ENCODE measurements at regions not wholly inside any gene's neighbourhood (a gene's known extent, or its start where the extent isn't known, plus 50 kb on each side); places are given as distances from the start of the nearest gene placed in this dataset.

DNA sequence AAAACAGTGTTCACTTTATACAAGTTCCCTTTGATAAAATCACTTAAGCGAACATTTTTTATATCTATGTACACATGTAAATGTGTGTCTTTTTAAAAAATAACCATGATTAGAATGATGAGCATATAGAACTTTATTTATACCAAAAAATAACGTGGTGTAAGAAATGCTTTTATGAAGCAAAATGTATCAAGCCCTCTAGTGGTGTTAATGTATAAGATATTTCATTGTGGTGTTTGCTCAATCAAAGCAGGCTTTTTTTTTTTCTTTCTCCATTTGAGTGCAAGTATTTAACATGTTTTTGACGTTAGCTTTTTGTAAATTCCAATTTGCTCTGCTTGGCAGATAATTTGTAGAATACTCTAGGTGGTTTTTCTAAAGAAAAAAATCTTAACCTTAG lies 2092.4 kb upstream of the TENM3 start:
- peak; percentile 47 for DNase-seq (ENCODE audit: low spot score)

DNA sequence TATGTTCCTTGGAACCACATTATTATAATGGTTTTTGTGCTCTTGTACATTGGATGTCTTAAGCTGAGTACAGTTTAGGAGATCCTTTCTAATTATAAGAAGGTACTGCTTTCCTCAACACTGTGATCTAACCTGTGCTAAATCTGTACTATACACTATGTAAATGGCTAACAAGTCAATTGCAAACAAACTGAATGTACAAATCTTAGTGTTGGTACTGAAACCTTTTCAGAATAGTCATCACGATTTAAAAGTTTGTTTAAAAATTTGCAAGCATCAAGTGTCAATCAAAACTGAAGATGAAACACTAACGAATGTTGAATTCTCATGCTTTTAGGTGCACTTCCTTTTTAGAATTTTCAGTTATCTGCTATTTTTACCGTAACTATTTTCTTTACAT lies 2090.4 kb upstream of the TENM3 start:
- no peak for DNase-seq (ENCODE audit: low spot score)

GRCh38 chr4:180153587-180153986 lies 2089.6 kb upstream of the TENM3 start:
- no peak for DNase-seq (ENCODE audit: low spot score)

DNA sequence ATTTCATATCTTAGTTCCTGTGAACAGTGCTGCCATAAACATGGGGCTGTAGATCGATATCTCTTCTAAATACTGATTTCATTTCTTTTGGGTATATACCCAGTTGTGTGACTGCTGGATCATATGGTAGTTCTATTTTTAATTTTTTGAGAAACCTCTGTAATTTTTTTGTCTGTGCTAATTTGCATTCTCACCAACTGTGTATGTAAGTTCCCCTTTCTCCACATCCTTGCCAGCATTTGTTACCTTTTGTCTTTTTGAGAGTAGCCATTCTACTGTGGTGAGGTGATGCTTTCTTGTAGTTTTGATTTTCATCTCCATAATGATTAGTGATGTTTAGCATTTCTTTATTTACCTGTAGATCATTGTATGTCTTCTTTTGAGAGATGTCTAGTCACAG lies 2086.5 kb upstream of the TENM3 start:
- DNase-seq (ENCODE audit: low spot score): no peak

- no peak for DNase-seq (ENCODE audit: low spot score)
These were observed 2082.8 kb upstream of the TENM3 start for GRCh38 chr4:180160195-180160983.

DNA sequence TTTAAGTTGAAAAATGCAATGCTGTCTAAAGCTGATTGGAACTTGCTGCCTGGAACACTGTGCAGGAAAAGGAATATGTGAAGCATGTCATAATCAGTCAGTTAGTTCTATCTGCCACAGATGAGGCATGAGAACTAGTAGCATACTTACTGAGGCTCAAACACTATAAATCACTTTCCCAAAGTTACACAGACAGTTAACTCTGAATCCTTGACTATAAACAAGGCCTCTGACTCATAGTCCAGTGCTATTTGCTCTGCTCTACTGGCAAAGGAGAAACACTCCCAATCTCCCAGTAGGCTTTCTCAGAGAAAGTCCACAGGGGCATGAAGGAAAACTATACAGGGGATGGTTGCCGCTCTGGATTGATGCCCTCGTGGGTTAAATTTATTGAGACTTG lies 2078.4 kb upstream of the TENM3 start:
- DNase-seq (ENCODE audit: low spot score): peak; percentile 22

- no peak for DNase-seq (ENCODE audit: low spot score)
These were observed 2073.8 kb upstream of the TENM3 start for GRCh38 chr4:180169394-180169793.

DNA sequence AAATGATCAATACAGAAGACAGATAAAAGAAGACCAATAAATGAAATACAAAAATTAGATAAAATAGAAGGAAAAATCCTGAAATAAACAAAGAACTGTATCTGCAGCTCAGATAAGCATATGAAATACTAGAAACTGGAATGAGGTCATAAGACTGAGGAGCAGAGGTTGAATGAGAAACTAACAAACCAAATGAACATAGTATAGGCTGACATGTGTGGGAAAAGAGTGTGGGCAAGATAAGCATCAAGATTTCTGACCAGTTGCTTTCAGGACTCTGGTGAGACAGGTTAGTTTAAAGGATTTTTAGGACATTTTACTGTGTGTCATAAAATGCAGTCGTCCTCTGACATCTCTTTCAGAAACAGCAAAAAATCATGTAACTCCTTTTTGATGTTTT lies 2073.2 kb upstream of the TENM3 start:
- DNase-seq (ENCODE audit: low spot score): no peak

DNA sequence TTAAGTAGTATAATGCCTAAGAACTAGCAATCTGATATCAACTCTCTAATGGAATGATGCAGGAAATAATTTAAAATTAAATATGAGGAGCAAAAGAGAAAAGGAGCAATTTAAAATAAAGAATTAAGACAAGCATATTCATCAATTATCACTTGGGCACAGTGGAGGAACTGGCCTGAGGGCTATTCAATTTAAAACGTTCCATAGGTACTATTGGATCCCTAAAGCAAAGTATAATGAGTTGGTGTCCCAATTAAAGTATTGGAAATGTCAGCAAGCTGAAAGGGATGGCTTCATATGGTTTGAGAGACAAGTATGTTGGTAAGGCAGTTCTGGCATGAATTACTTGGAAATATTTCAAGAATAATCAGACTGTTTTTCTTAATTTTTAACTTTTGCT lies 2064.1 kb upstream of the TENM3 start:
- no peak for DNase-seq (ENCODE audit: low spot score)

DNA sequence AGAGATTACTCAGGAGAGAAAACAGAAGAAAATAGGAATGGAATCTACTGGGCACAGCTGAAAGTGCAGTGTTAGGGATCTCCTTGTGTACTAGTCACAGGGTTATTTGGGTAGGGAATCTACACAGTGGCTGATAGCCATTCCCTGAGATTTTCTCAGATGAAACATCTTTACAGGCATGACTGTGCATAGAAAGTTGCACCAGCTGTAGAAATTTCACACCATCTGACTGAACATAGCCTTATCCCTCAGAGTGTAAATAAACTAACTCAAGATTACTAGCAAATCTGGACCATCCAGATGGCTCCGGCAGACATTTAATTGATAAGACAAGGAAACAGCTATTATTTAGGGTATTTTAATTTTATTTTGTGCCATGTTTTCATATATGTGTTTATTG lies 2053.5 kb upstream of the TENM3 start:
- DNase-seq (ENCODE audit: low spot score): no peak

DNA sequence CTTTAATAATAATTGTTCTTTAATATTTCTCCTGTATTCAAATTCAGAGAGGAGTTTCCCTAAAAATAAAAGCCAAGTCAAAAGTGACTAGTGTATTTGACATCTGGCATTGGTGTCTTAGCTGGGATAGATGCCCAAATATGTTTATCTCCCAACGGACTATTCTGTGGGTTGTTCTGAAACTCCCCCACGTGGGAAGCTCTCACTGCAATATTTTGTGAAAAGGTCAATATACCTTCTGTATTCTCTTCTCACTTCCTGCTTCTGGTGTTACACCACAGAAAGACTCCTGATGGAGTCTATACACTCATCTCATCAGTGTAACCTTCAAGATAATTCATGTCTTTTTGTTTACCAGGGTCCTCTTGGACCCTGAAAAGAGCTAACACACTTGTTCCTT lies 2052.8 kb upstream of the TENM3 start:
- DNase-seq (ENCODE audit: low spot score): no peak

DNA sequence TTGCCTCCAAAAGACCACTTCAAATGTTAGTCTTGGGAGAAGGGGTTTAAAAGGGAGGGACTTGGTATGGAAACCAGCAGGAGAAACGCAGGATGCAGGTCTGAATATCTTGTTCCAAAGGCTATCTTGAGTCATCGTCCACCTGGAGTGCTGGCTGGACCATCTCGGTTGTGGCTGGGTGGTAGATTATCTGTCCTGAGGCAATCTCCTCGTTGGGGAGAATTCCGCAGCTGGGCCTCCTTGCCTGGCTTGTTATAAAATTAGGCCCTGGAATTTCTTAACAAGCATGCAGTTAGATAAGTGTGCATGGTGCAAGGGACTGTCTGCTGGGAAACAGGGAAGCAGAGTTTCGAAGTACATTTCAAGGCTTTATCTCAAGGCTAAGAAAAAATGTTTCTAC lies 2045.7 kb upstream of the TENM3 start:
- no peak for DNase-seq (ENCODE audit: low spot score)

- DNase-seq (ENCODE audit: low spot score): no peak
These were observed 2039.9 kb upstream of the TENM3 start for GRCh38 chr4:180203349-180203748.

DNA sequence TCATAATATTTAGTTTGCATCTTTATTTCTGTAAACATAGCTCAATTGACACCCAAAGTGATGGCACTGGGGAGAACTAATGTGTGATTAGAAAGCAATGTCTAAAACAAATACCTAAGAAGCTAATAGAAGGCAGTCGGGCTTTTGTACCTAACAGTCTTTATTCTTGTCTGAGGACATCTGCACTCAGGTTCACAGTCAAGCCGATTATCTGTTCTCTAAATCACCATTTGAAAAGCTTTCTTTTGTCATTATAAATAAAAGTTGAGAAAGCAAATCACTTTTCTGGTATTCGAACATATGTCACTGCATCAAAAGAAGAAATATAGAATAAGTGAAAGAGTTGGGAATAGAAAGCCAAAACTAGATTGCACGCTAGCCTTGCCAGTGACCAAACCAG lies 2037.9 kb upstream of the TENM3 start:
- DNase-seq (ENCODE audit: low spot score): no peak

- no peak for DNase-seq (ENCODE audit: low spot score)
These were observed 2035.3 kb upstream of the TENM3 start for GRCh38 chr4:180207921-180208320.

DNA sequence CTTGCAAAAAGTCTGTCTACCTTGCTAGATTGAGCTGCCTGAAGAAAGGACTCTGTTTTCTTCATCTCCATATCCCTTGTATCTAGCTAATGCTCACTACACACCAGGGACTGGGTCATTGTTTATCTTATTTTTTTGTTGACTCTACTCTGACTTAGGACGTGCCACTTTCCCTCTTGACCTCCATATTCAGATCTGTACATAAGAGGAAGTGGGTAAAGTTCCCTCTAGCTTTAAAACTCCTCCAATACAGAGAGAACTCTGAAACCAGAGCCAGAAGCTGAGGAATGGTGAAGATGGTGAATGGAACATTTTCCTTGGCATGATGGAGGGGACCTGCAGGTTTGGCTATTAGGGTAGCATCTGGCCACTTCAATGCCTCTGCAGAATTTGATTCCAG lies 2026.1 kb upstream of the TENM3 start:
- DNase-seq (ENCODE audit: low spot score): no peak

GRCh38 chr4:180219080-180219479 lies 2024.1 kb upstream of the TENM3 start:
- no peak for DNase-seq (ENCODE audit: low spot score)

GRCh38 chr4:180225977-180226376 lies 2017.2 kb upstream of the TENM3 start:
- no peak for DNase-seq (ENCODE audit: low spot score)

DNA sequence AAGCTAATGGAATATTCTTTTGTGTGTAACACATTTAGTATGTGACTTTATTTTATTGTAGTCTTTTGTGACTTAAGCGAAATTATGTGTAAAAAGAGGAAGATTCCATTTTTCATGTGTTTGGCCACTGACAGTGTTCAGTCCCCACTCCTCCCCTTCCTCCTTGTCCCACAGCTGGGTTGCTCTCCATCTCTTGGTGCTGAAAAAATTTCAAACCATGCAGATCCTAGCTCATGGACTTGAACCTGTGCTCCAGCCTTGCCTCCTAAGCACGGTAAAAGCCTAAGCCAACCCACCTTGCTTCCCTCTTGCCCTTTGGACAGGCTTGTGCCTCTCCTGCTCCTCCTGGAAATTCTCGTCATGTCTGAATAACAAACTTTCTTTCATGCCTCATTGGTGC lies 2008.5 kb upstream of the TENM3 start:
- DNase-seq (ENCODE audit: low spot score): no peak

GRCh38 chr4:180240670-180241069 lies 2002.5 kb upstream of the TENM3 start:
- no peak for DNase-seq (ENCODE audit: low spot score)

DNA sequence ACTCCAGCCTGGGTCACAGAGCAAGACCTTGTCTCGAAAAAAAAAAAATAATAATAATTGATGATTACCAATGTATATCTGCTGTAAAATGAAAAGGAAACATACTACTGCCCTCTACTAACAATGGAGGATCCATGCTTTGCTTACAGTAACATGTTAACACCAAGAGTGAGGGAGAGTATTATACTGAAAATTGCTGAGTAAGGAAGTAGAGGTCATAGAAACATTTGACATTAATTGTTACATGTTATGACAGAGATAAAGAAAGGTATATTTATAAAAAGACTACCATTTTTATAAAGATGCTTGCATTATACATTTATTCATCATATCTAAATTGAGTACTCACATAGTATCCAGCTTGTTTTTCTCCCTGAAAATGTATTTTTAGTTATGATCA lies 1989.8 kb upstream of the TENM3 start:
- DNase-seq (ENCODE audit: low spot score): no peak

DNA sequence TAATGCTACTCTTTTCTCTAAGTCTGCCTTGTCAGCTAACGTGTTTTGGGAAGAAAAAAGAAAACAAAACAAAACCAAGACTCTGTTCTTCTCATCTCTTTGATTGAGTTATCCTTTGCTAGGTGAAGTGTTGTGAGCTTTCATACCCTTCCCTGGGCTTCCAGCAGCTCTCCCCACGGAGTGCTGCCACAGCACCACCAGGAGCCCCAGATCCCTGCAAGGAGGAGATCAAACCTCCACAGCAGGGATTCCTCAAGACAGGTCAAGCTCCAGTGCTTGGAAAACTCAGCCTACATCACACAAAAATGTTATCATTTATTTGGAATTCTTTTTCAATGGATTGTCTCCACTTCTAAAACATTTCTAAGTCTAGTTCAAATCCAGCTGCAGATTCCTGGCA lies 1981.9 kb upstream of the TENM3 start:
- DNase-seq (ENCODE audit: low spot score): no peak

DNA sequence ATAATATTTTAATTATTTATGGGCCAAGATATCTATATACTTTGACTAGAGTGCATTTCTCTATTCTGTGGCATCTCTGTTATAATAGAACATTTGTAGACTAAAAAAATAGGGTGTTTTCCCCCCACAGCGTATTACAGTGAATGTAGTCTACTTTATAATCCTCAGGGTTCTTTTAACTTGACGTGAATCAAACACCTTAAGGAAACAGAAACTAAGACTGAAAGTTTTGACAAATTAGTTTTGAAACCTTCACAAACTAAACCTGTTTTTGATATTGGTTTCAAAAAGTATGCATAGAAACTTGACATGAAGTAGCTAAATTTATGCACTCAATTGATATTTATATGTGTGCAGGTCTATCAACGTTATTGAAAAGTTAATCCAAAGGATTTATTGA lies 1963.1 kb upstream of the TENM3 start:
- no peak for DNase-seq (ENCODE audit: low spot score)

GRCh38 chr4:180280726-180281297 lies 1962.4 kb upstream of the TENM3 start:
- DNase-seq (ENCODE audit: low spot score): no peak

Measured in RKO (cell line).